Smooth muscle cell (in vitro differentiated cells): ENCODE measurements at regions not wholly inside any gene's neighbourhood (a gene's known extent, or its start where the extent isn't known, plus 50 kb on each side); places are given as distances from the start of the nearest gene placed in this dataset.

Source experiments
- DNase-seq: peaks from one replicate; lab custom pipeline; 2025; ENCODE audit not compliant: unreplicated experiment; lab: John Stamatoyannopoulos, UW
- H2AFZ ChIP-seq: fragments of 200-600 bp; sonication (generic); 2 replicates; pipeline ENCODE4 v1.6.0; 2016; ENCODE audit warnings: antibody characterized with exemption, low read depth, mild to moderate bottlenecking
- H3F3A ChIP-seq: fragments of 200-600 bp; sonication (generic); 2 replicates; pipeline ENCODE4 v1.6.0; 2017; ENCODE audit warnings: antibody characterized with exemption, low read depth
- H3K27ac ChIP-seq: fragments of 200-600 bp; sonication (generic); 2 replicates; pipeline ENCODE4 v1.5.1; 2016; ENCODE audit warnings: low read depth, mild to moderate bottlenecking
- H3K27me3 ChIP-seq: fragments of 200-600 bp; sonication (generic); 2 replicates; pipeline ENCODE4 v1.6.1; 2016; ENCODE audit warnings: low read depth, mild to moderate bottlenecking
- H3K36me3 ChIP-seq: fragments of 200-600 bp; sonication (generic); 2 replicates; pipeline ENCODE4 v1.5.1; 2016; ENCODE audit warnings: low read depth
- H3K4me1 ChIP-seq: fragments of 200-600 bp; sonication (generic); 2 replicates; pipeline ENCODE4 v1.5.1; 2016; ENCODE audit warnings: low read depth
- H3K4me2 ChIP-seq: fragments of 200-600 bp; sonication (generic); 2 replicates; pipeline ENCODE4 v1.6.0; 2016; ENCODE audit warnings: mild to moderate bottlenecking
- H3K4me3 ChIP-seq: fragments of 200-600 bp; sonication (generic); 2 replicates; pipeline ENCODE4 v1.5.1; 2016; ENCODE audit warnings: mild to moderate bottlenecking
- H3K79me2 ChIP-seq: fragments of 200-600 bp; sonication (generic); 2 replicates; pipeline ENCODE4 v1.6.0; 2016; ENCODE audit warnings: low read depth, mild to moderate bottlenecking
- H3K9ac ChIP-seq: fragments of 200-600 bp; sonication (generic); 2 replicates; pipeline ENCODE4 v1.6.0; 2016; ENCODE audit warnings: low read depth
- H3K9me3 ChIP-seq: fragments of 200-600 bp; sonication (generic); replicated peaks from 2 replicates; pipeline ENCODE4 v1.5.1; 2016; ENCODE audit warnings: low read depth
- H4K20me1 ChIP-seq: fragments of 200-600 bp; sonication (generic); 2 replicates; pipeline ENCODE4 v1.6.0; 2016; ENCODE audit warnings: low read depth
- CTCF ChIP-seq: fragments of 200-600 bp; sonication (generic); IDR thresholded peaks from 2 replicates; pipeline ENCODE4 v1.5.1; 2017; ENCODE audit warnings: borderline replicate concordance, mild to moderate bottlenecking, antibody characterized with exemption; ENCODE audit not compliant: insufficient read depth, poor library complexity, severe bottlenecking
- WGBS: methylation state at CpG from one replicate; pipeline ENCODE4 v1.1.7; 2016; ENCODE audit warnings: low lambda C conversion rate; 5-methylcytosine and 5-hydroxymethylcytosine counted together

- H3K9ac ChIP-seq, result no peak overlapping the region
- H3K27ac ChIP-seq, result no peak overlapping the region
- H3K27me3 ChIP-seq, result no peaks in the 10 kb centered on the region
- H3K9me3 ChIP-seq, result no peaks in the 10 kb centered on the region
- H3K4me2 ChIP-seq, result no peak overlapping the region
- peaks cover 6% of the 10 kb centered on the region for H3K4me1 ChIP-seq
- H3K4me3 ChIP-seq, result no peak overlapping the region
- H3K36me3 ChIP-seq, result no peaks in the 10 kb centered on the region
- H3K79me2 ChIP-seq, result no peaks in the 10 kb centered on the region
- no peak for TF ChIP-seq CTCF
- H2AFZ ChIP-seq, result no peak overlapping the region
- no peak for DNase-seq
- H3F3A ChIP-seq, result no peaks in the 10 kb centered on the region
- H4K20me1 ChIP-seq, result no peaks in the 10 kb centered on the region
- 88% methylated on average over 1 of the region's 1 CpG for WGBS
Measured at GRCh38 chr1:60449876-60450275, 376.3 kb upstream of the C1orf87 start.

GRCh38 chr1:60448850-60449249, 375.3 kb upstream of the C1orf87 start:
- Histone ChIP-seq H4K20me1 (no peaks in the 10 kb centered on the region), H3K4me2 (no peak overlapping the region), H3K36me3 (no peaks in the 10 kb centered on the region), H3K4me3 (no peak overlapping the region), H3K27ac (no peak overlapping the region), H2AFZ (no peak overlapping the region), H3K4me1 (peaks cover 6% of the 10 kb centered on the region), H3K27me3 (no peaks in the 10 kb centered on the region), H3K79me2 (no peaks in the 10 kb centered on the region), H3K9me3 (no peaks in the 10 kb centered on the region), H3K9ac (no peak overlapping the region), H3F3A (no peaks in the 10 kb centered on the region)
- 76% methylated on average over 1 of the region's 1 CpG for WGBS
- no peak for DNase-seq
- no peak for TF ChIP-seq CTCF

- no peaks in the 10 kb centered on the region for H4K20me1 ChIP-seq
- no peak overlapping the region for H2AFZ ChIP-seq
- TF ChIP-seq CTCF, result no peak
- no peak overlapping the region for H3K27ac ChIP-seq
- H3K4me1 ChIP-seq, result peaks cover 6% of the 10 kb centered on the region
- H3K4me3 ChIP-seq, result no peak overlapping the region
- DNase-seq, result no peak
- no peak overlapping the region for H3K9ac ChIP-seq
- no peaks in the 10 kb centered on the region for H3F3A ChIP-seq
- no peaks in the 10 kb centered on the region for H3K79me2 ChIP-seq
- no peaks in the 10 kb centered on the region for H3K9me3 ChIP-seq
- H3K4me2 ChIP-seq, result no peak overlapping the region
- 85% methylated on average over 1 of the region's 1 CpG for WGBS
- no peaks in the 10 kb centered on the region for H3K27me3 ChIP-seq
- no peaks in the 10 kb centered on the region for H3K36me3 ChIP-seq
Measured at GRCh38 chr1:60444680-60445079, 371.1 kb upstream of the C1orf87 start.

- Histone ChIP-seq H3K4me3 (no peak overlapping the region), H3K27ac (no peak overlapping the region), H3K27me3 (no peaks in the 10 kb centered on the region), H4K20me1 (no peaks in the 10 kb centered on the region), H3K9me3 (no peaks in the 10 kb centered on the region), H3K36me3 (no peaks in the 10 kb centered on the region), H3K79me2 (no peaks in the 10 kb centered on the region), H3F3A (no peaks in the 10 kb centered on the region), H2AFZ (no peak overlapping the region), H3K4me2 (no peak overlapping the region), H3K4me1 (peaks cover 7% of the 10 kb centered on the region), H3K9ac (no peak overlapping the region)
- 78% methylated on average over 2 of the region's 2 CpGs for WGBS
- no peak for DNase-seq
- TF ChIP-seq CTCF, result no peak
Measured at GRCh38 chr1:60436186-60436585, 362.6 kb upstream of the C1orf87 start.
